ENCODE measurements at regions not wholly inside any gene's neighbourhood (a gene's known extent, or its start where the extent isn't known, plus 50 kb on each side); places are given as distances from the start of the nearest gene placed in this dataset.

- TF ChIP-seq CTCF (IDR thresholded peaks at IDR 0.05; ENCODE audit: low read length): no peak
- TF ChIP-seq EZH2 (IDR thresholded peaks at IDR 0.05; ENCODE audit: borderline replicate concordance, low read length): no peak
These were observed 52.1 kb upstream of the ECI2 start for GRCh38 chr6:4187480-4187879.

All from OCI-LY1 (cell line).